ENCODE measurements at regions not wholly inside any gene's neighbourhood (a gene's known extent, or its start where the extent isn't known, plus 50 kb on each side); places are given as distances from the start of the nearest gene placed in this dataset.

GRCh38 chrX:10062980-10063379 is 93.8 kb upstream of the CLCN4 start:
- Histone ChIP-seq H3K9me3 (replicated peaks) (no peaks in the 10 kb centered on the region), H3K36me3 (peaks cover 7% of the 10 kb centered on the region), H3K4me1 (peaks cover 36% of the 10 kb centered on the region), H3K27ac (replicated peaks) (no peak overlapping the region), H3K27me3 (ENCODE audit: low read depth) (no peaks in the 10 kb centered on the region), H3K4me3 (no peak overlapping the region)
- no peak for TF ChIP-seq CTCF (IDR thresholded peaks at IDR 0.05; ENCODE audit: borderline replicate concordance)
- no peak for DNase-seq
- intact Hi-C loops (cut with micrococcal nuclease), result no loop called here

- no peak overlapping the region for H3K4me3 ChIP-seq
- no peaks in the 10 kb centered on the region for H3K27me3 ChIP-seq (ENCODE audit: low read depth)
- H3K27ac ChIP-seq (replicated peaks), result no peak overlapping the region
- intact Hi-C loops (cut with micrococcal nuclease), result no loop called here
- no peak for TF ChIP-seq CTCF (IDR thresholded peaks at IDR 0.05; ENCODE audit: borderline replicate concordance)
- no peak for DNase-seq
- peaks cover 40% of the 10 kb centered on the region for H3K4me1 ChIP-seq
- no peaks in the 10 kb centered on the region for H3K9me3 ChIP-seq (replicated peaks)
- peaks cover 13% of the 10 kb centered on the region for H3K36me3 ChIP-seq
Measured at GRCh38 chrX:10064736-10065135, 92.0 kb upstream of the CLCN4 start.

GRCh38 chrX:10070714-10071436 is 85.9 kb upstream of the CLCN4 start:
- Histone ChIP-seq H3K27ac (replicated peaks) (no peak overlapping the region), H3K27me3 (ENCODE audit: low read depth) (no peaks in the 10 kb centered on the region), H3K9me3 (replicated peaks) (no peaks in the 10 kb centered on the region), H3K4me1 (peaks cover 27% of the 10 kb centered on the region), H3K4me3 (no peak overlapping the region), H3K36me3 (peaks cover 16% of the 10 kb centered on the region)
- intact Hi-C loops (cut with micrococcal nuclease), result no loop called here
- no peak for TF ChIP-seq CTCF (IDR thresholded peaks at IDR 0.05; ENCODE audit: borderline replicate concordance)
- DNase-seq, result no peak

GRCh38 chrX:10071451-10072144 is 85.2 kb upstream of the CLCN4 start:
- no peak overlapping the region for H3K27ac ChIP-seq (replicated peaks)
- no peak for TF ChIP-seq CTCF (IDR thresholded peaks at IDR 0.05; ENCODE audit: borderline replicate concordance)

GRCh38 chrX:10072786-10073568 is 83.8 kb upstream of the CLCN4 start:
- Histone ChIP-seq H3K4me3 (no peak overlapping the region), H3K27ac (replicated peaks) (no peak overlapping the region), H3K36me3 (peaks cover 9% of the 10 kb centered on the region), H3K4me1 (peaks cover 23% of the 10 kb centered on the region), H3K27me3 (ENCODE audit: low read depth) (no peaks in the 10 kb centered on the region), H3K9me3 (replicated peaks) (no peaks in the 10 kb centered on the region)
- no peak for TF ChIP-seq CTCF (IDR thresholded peaks at IDR 0.05; ENCODE audit: borderline replicate concordance)
- intact Hi-C loops (cut with micrococcal nuclease), result no loop called here
- no peak for DNase-seq

More at GRCh38 chrX:10071451-10072144, 85.2 kb upstream of the CLCN4 start:
- Histone ChIP-seq H3K4me3 (no peak overlapping the region), H3K27me3 (ENCODE audit: low read depth) (no peaks in the 10 kb centered on the region), H3K9me3 (replicated peaks) (no peaks in the 10 kb centered on the region), H3K4me1 (peaks cover 23% of the 10 kb centered on the region), H3K36me3 (peaks cover 16% of the 10 kb centered on the region)
- intact Hi-C loops (cut with micrococcal nuclease), result no loop called here
- DNase-seq, result no peak

Measured in left ventricle myocardium inferior (tissue), 1 donor.